IMR-90 (cell line): ENCODE measurements at regions not wholly inside any gene's neighbourhood (a gene's known extent, or its start where the extent isn't known, plus 50 kb on each side); places are given as distances from the start of the nearest gene placed in this dataset.
A peak's percentile ranks its signal among the peaks of the same experiment; 100 is the strongest.

Experiments
- ATAC-seq: fragments of 200-7000 bp; cut with Tn5 transposase; 2 replicates; pipeline ENCODE4 v1.9.1; 2020; ENCODE audit warnings: low read depth, mild to moderate bottlenecking, moderate library complexity
- BruUV-seq: library from RNA; stranded (reverse); fragments of 400-500 nt; replicated peaks from 2 replicates; lab custom pipeline; 2021; lab: Mats Ljungman, UMichigan
- CTCF ChIA-PET: fragments of 300-600 bp; formaldehyde crosslinking; extraction: SDS; loops from one replicate; lab custom pipeline; 2021; ENCODE audit warnings: antibody characterized with exemption; lab: Yijun Ruan, JAX
- POLR2A ChIA-PET: fragments of 300-600 bp; sonication (Branson Sonifier 250); formaldehyde crosslinking; loops from one replicate; lab custom pipeline; 2022; ENCODE audit warnings: antibody characterized with exemption; ENCODE audit not compliant: unreplicated experiment; lab: Charles Lee
- DNase-seq: peaks from one replicate; pipeline ENCODE4 v3.0.0; 2013
- H2AFZ ChIP-seq: replicated peaks from 2 replicates; pipeline ENCODE3; 2013; ENCODE audit warnings: low read length, mild to moderate bottlenecking; ENCODE audit not compliant: poor library complexity
- H2AK5ac ChIP-seq: 2 replicates; pipeline ENCODE4 v1.6.1; 2013; ENCODE audit warnings: low read depth, low read length, inconsistent platforms
- H2AK9ac ChIP-seq: replicated peaks from 2 replicates; pipeline ENCODE3; 2013; ENCODE audit warnings: mild to moderate bottlenecking, low read depth, low read length, moderate library complexity; ENCODE audit not compliant: poor library complexity
- H2BK120ac ChIP-seq: 2 replicates; pipeline ENCODE4 v1.6.1; 2013; ENCODE audit warnings: low read depth, low read length, inconsistent platforms
- H2BK15ac ChIP-seq: 3 replicates; pipeline ENCODE4 v1.6.1; 2013; ENCODE audit warnings: low read depth, low read length, inconsistent platforms
- H2BK20ac ChIP-seq: 2 replicates; pipeline ENCODE4 v1.6.1; 2013; ENCODE audit warnings: low read depth, mild to moderate bottlenecking, inconsistent platforms, low read length, moderate library complexity
- H2BK5ac ChIP-seq: 2 replicates; pipeline ENCODE4 v1.6.1; 2013; ENCODE audit warnings: mild to moderate bottlenecking, low read depth, low read length, inconsistent platforms; ENCODE audit not compliant: poor library complexity, severe bottlenecking
- H3K14ac ChIP-seq: replicated peaks from 2 replicates; pipeline ENCODE4 v1.6.1; 2013; ENCODE audit warnings: low read depth, low read length, inconsistent platforms
- H3K18ac ChIP-seq: 2 replicates; pipeline ENCODE4 v1.6.1; 2013; ENCODE audit warnings: low read depth, low read length, control low read depth
- H3K23ac ChIP-seq: 2 replicates; pipeline ENCODE4 v1.6.1; 2013; ENCODE audit warnings: low read depth, low read length, inconsistent platforms
- H3K27ac ChIP-seq: 2 replicates; pipeline ENCODE4 v1.5.1; 2013; ENCODE audit warnings: mild to moderate bottlenecking, control low read depth, low read length; ENCODE audit not compliant: insufficient read depth
- H3K27me3 ChIP-seq: 2 replicates; pipeline ENCODE4 v1.6.1; 2013; ENCODE audit warnings: low read length; ENCODE audit not compliant: control insufficient read depth, insufficient read depth
- H3K36me3 ChIP-seq: 2 replicates; pipeline ENCODE4 v1.6.1; 2013; ENCODE audit warnings: low read length, mixed read lengths; ENCODE audit not compliant: control insufficient read depth, insufficient read depth
- H3K4ac ChIP-seq: 2 replicates; pipeline ENCODE4 v1.6.1; 2013; ENCODE audit warnings: low read depth, low read length, inconsistent platforms
- H3K4me1 ChIP-seq: 2 replicates; pipeline ENCODE4 v1.6.1; 2013; ENCODE audit warnings: low read length, mixed read lengths; ENCODE audit not compliant: control insufficient read depth, insufficient read depth
- H3K4me2 ChIP-seq: 2 replicates; pipeline ENCODE4 v1.6.1; 2013; ENCODE audit warnings: low read depth, mild to moderate bottlenecking, control low read depth, low read length, moderate library complexity
- H3K4me3 ChIP-seq: 2 replicates; pipeline ENCODE4 v1.5.1; 2013; ENCODE audit warnings: low read depth, mild to moderate bottlenecking, control low read depth, low read length, moderate library complexity; ENCODE audit not compliant: insufficient read depth
- H3K56ac ChIP-seq: 2 replicates; pipeline ENCODE4 v1.6.1; 2013; ENCODE audit warnings: low read length, inconsistent platforms; ENCODE audit not compliant: insufficient read depth; ENCODE audit errors: extremely low read depth
- H3K79me1 ChIP-seq, 2 experiments: 2 replicates each; pipeline ENCODE4 v1.6.1; 2013; ENCODE audit warnings: low read length in 2 of 2, inconsistent platforms in 1 of 2, low read depth in 1 of 2
- H3K9ac ChIP-seq: 2 replicates; pipeline ENCODE4 v1.6.1; 2013; ENCODE audit warnings: low read depth, low read length, control low read depth
- H3K9me1 ChIP-seq: 2 replicates; pipeline ENCODE4 v1.6.1; 2013; ENCODE audit warnings: low read length, inconsistent platforms; ENCODE audit not compliant: insufficient read depth
- H3K9me3 ChIP-seq: 2 replicates; pipeline ENCODE4 v1.6.1; 2013; ENCODE audit warnings: low read length; ENCODE audit not compliant: control insufficient read depth, insufficient read depth
- H4K20me1 ChIP-seq: 2 replicates; pipeline ENCODE4 v1.6.1; 2013; ENCODE audit warnings: low read length, inconsistent platforms; ENCODE audit not compliant: insufficient read depth
- H4K5ac ChIP-seq: 2 replicates; pipeline ENCODE4 v1.6.1; 2013; ENCODE audit warnings: mild to moderate bottlenecking, low read depth, low read length, control low read depth
- H4K8ac ChIP-seq, 2 experiments: 2 replicates each; pipeline ENCODE4 v1.6.1; 2013; ENCODE audit warnings: low read depth in 2 of 2, low read length in 2 of 2, control low read depth in 1 of 2, inconsistent platforms in 1 of 2
- H4K91ac ChIP-seq: 2 replicates; pipeline ENCODE4 v1.6.1; 2013; ENCODE audit warnings: low read depth, low read length, inconsistent platforms; ENCODE audit not compliant: insufficient read depth
- BHLHE40 ChIP-seq: fragments of 150-350 bp; IDR thresholded peaks from 2 replicates; pipeline ENCODE4 v1.6.1; 2016; ENCODE audit warnings: mild to moderate bottlenecking, low read depth, low read length
- CEBPB ChIP-seq: IDR thresholded peaks from 2 replicates; pipeline ENCODE4 v1.6.1; 2012; ENCODE audit warnings: low read depth, low read length, improper control_type of control experiment
- CTCF ChIP-seq: conservative IDR thresholded peaks from 2 replicates; pipeline ENCODE4 v1.5.1; 2012; ENCODE audit warnings: mild to moderate bottlenecking, low read depth, low read length, improper control_type of control experiment
- FOS ChIP-seq: fragments of 150-350 bp; IDR thresholded peaks from 2 replicates; pipeline ENCODE4 v1.6.1; 2016; ENCODE audit warnings: low read depth, low read length
- MXI1 ChIP-seq: IDR thresholded peaks from 2 replicates; pipeline ENCODE4 v1.6.1; 2012; ENCODE audit warnings: low read depth, mild to moderate bottlenecking, low read length, moderate library complexity, borderline replicate concordance
- NFE2L2 ChIP-seq: fragments of 150-350 bp; IDR thresholded peaks from 2 replicates; pipeline ENCODE4 v1.6.1; 2016; ENCODE audit warnings: low read depth, mild to moderate bottlenecking, low read length
- POLR2A ChIP-seq: IDR thresholded peaks from 2 replicates; pipeline ENCODE4 v1.6.1; 2012; ENCODE audit warnings: mild to moderate bottlenecking, low read depth, low read length
- RAD21 ChIP-seq: IDR thresholded peaks from 2 replicates; pipeline ENCODE4 v1.6.1; 2012; ENCODE audit warnings: low read length, improper control_type of control experiment
- RCOR1 ChIP-seq: IDR thresholded peaks from 2 replicates; pipeline ENCODE4 v1.6.1; 2012; ENCODE audit warnings: mild to moderate bottlenecking, low read length, improper control_type of control experiment; ENCODE audit not compliant: insufficient replicate concordance
- SMC3 ChIP-seq: fragments of 150-350 bp; IDR thresholded peaks from 2 replicates; pipeline ENCODE4 v1.6.1; 2016; ENCODE audit warnings: low read depth, mild to moderate bottlenecking, antibody characterized with exemption, low read length, moderate library complexity
- USF2 ChIP-seq: fragments of 150-350 bp; IDR thresholded peaks from 2 replicates; pipeline ENCODE4 v1.6.1; 2017; ENCODE audit warnings: mild to moderate bottlenecking, antibody characterized with exemption, low read length, low read depth
- WGBS, 2 experiments: methylation state at CpG; one replicate each; pipeline versions ENCODE4 v1.1.5 to v1.1.7; 2013; ENCODE audit warnings: missing lambda C conversion rate in 2 of 2; ENCODE audit not compliant: insufficient read length in 1 of 2; ENCODE audit errors: extremely low coverage in 2 of 2; 5-methylcytosine and 5-hydroxymethylcytosine counted together
- dilution Hi-C: fragments of 300-500 bp; cut with HindIII; formaldehyde crosslinking; loops from one replicate; pipeline ENCODE4 v1.14.3; 2018; ENCODE audit warnings: low sequenced_read_pairs; ENCODE audit not compliant: unreplicated experiment
- in situ Hi-C: fragments of 300-500 bp; cut with MboI; formaldehyde crosslinking; loops from 3 replicates; pipeline ENCODE4 v1.14.3; 2019; ENCODE audit warnings: low sequenced_read_pairs, inconsistent platforms, mixed read lengths
- intact Hi-C: fragments of 100-400 bp; cut with micrococcal nuclease; formaldehyde crosslinking; loops from 2 replicates; pipeline ENCODE4 v1.10.0; 2022

- no peak overlapping the region for H3K56ac ChIP-seq
- POLR2A ChIA-PET, result no interaction called here
- in situ Hi-C loops (no loop called here), intact Hi-C loops (no loop called here), dilution Hi-C loops (no loop called here)
- H3K9me3 ChIP-seq, result no peaks in the 10 kb centered on the region
- H2BK15ac ChIP-seq, result no peak overlapping the region
- TF ChIP-seq MXI1 (no peak), NFE2L2 (no peak), BHLHE40 (no peak), POLR2A (no peak), CEBPB (no peak), SMC3 (no peak), CTCF (no peak), FOS (no peak), RAD21 (no peak), RCOR1 (no peak), USF2 (no peak)
- H2BK20ac ChIP-seq, result no peak overlapping the region
- H3K4ac ChIP-seq, result peak overlapping the region; percentile 7; the same call in 1 of the 2 replicates
- BruUV-seq, result no TSS peak
- H3K18ac ChIP-seq, result no peak overlapping the region
- 100% methylated on average over 2 of the region's 4 CpGs; no CpG with 5 or more reads in 1 of the 2 experiments for WGBS, 2 experiments
- H3K27me3 ChIP-seq, result no peaks in the 10 kb centered on the region
- no peak overlapping the region for H4K5ac ChIP-seq
- no peak overlapping the region for H2AK9ac ChIP-seq
- no peak overlapping the region for H3K14ac ChIP-seq
- no peak overlapping the region for H3K27ac ChIP-seq
- H2BK120ac ChIP-seq, result peak overlapping the region; percentile 9; the same call in 1 of the 2 replicates
- H3K79me1 ChIP-seq, result 0 out of 4 replicates have a peak, but pooled peaks cover 0 to 1% of the 10 kb centered on the region in 2 experiments
- H3K4me2 ChIP-seq, result no peak overlapping the region
- CTCF ChIA-PET, result no interaction called here
- H4K91ac ChIP-seq, result peak overlapping the region; percentile 8
- no peak overlapping the region for H3K9ac ChIP-seq
- no peak overlapping the region for H2BK5ac ChIP-seq
- H4K8ac ChIP-seq, result no peak overlapping the region
- ATAC-seq (no peak), DNase-seq (no peak)
- no peak overlapping the region for H3K4me3 ChIP-seq
- H2AFZ ChIP-seq, result no peak overlapping the region
- no peak overlapping the region for H3K23ac ChIP-seq
- H3K4me1 ChIP-seq, result peaks cover 2% of the 10 kb centered on the region
- peak overlapping the region; percentile 27; the same call in 1 of the 2 replicates for H2AK5ac ChIP-seq
- no peaks in the 10 kb centered on the region for H4K20me1 ChIP-seq
- H3K9me1 ChIP-seq, result 0 out of 2 replicates have a peak, but pooled peaks cover 1% of the 10 kb centered on the region
- no peaks in the 10 kb centered on the region for H3K36me3 ChIP-seq
Observed at GRCh38 chr2:195542067-195542466, 115.0 kb upstream of the SLC39A10 start.
